CD4-positive, alpha-beta T cell treated with Interleukin-12 subunit alpha and Interleukin-12 subunit beta, for 1 hour (primary cell): ENCODE measurements at regions not wholly inside any gene's neighbourhood (a gene's known extent, or its start where the extent isn't known, plus 50 kb on each side); places are given as distances from the start of the nearest gene placed in this dataset.
"Not testable (repeated sequence)": the region's sequence is repeated elsewhere in the genome, so short reads cannot be mapped to it uniquely, and the experiment has no call there.

ENCODE experiments used
- DNase-seq: peaks from one replicate; pipeline ENCODE4 v3.0.0-alpha.2; 2020

DNA sequence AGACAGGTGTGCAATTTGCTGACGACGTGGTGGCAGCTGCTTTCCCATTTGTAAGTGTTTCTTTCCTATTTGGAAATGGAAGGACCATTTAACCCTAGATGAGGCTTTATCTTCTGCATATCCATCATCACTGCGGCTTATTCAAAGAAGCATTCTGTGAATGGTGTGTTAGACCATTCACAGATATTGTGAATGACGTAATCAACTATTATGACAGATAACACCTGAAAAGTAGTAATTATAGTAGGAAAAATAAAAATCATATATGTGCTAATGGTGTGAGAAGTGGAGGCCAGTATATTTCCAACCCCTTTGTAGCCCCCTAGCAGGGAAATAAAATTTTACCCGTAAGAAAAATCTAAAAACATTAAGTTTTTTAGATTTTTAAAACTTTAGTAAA lies 424.5 kb upstream of the CRIM1 start:
- no peak for DNase-seq

GRCh38 chr2:35929551-35929950 lies 426.0 kb upstream of the CRIM1 start:
- DNase-seq: no peak

DNA sequence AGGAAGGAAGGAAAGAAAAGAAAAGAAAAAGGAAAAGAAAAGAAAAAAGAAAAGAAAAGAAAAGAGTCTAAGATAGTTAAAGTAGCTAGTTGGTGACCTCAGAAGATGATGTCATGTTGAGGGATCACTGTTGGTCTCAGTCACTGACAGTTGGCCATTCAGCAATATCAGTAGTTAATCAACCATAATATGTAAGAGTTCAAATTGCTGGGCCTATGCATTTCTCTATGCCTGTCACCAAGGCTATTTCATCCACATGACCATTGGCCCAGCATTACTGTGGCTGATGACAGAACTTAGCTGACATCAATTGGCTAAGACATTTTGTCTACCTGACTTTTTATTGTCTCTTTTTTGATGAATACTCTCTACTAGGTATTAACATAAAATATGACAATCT lies 435.5 kb upstream of the CRIM1 start:
- DNase-seq: no peak

DNA sequence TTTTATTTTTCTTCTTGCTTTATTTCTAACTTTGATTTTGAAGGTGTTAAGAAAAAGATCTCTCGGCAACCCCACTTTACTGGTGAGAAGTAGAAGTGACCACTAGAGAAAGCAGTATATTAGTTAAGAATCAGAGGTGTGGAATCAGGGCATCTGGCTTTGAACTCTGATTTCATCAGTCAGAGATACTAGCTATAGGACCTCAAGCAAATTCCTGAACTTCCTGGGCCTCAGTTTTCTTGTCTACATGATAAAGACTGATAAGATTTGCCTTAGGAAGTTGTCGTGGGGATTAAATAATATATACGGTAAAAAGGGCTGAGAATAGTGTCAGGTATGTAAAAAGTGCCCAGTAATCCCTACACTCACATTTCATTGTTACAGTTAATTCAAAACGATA lies 440.3 kb upstream of the CRIM1 start:
- DNase-seq: no peak

- no peak for DNase-seq
These were observed 463.6 kb upstream of the CRIM1 start for GRCh38 chr2:35891936-35892335.

DNA sequence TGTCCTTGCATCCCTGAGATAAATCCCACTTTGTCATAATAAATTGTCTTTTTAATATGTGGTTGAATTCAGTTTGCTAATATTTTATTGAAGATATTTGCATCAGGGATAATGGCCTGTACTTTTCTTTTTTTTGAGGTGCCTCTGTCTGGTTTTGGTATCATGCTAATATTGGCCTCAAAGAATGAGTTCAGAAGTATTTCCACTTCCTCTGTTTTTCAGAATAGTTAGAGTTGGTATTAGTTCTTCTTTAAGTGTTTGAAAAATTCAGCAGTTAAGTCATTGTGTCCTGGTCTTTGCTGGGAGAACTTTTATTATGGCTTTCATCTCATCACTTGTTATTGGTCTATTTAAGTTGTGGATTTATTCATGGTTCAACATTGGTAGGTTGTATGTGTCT lies 464.1 kb upstream of the CRIM1 start:
- no peak for DNase-seq

DNA sequence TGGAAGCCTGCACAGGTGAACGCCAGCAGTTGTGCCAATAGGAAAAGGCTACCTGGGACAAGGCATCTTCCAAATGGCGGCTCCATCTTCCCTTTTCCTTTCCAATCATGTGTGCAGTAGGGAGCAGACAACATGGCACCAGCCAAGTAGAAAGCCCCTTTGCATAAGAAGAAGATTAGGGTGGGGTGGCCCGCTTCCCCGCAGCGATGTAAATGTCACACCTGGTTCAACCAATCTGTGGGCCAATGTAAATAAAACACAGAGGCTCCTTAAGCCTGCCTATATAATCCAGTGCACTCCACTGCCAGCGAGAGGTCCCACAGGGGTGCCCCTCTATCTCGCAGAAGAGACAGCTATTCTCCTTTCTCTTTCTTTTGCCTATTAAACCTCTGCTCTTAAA lies 468.4 kb upstream of the CRIM1 start:
- DNase-seq: no peak

DNA sequence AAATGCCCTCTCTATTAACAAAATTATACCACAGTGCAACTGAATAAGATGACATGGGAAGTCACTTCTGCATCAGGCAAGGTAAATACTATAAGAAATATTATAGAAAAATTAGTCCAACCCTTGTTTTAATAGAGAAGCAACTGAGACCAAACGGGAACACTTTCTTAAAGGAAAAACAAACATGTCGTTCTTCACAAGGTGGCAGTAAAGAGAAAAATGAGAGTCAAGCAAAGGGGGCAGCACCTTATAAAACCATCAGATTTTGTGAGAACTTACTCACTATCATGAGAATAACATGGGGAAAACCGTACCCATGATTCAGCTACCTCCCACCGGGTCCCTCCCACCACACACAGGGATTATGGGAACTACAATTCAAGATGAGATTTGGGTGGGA lies 481.7 kb upstream of the CRIM1 start:
- DNase-seq: no peak

DNA sequence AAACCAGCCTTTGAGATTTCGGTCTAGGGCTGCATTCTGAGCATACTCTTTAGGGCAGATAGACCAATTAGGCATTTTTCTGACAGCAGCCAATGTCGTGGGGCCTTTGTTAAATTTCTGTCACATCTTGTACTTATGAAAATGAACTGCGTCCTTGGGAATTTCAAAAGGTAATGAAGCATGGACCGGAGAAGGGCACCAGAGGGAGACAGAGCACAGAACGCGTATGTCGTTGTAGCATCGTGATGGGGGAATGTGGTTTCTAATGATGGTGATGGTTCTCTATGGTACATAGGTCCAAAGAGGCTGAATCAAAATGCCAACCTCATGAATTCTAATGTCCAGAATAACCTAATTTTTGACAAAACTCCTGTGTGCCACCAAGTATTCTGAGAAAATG lies 483.9 kb upstream of the CRIM1 start:
- no peak for DNase-seq

- no peak for DNase-seq
These were observed 484.9 kb upstream of the CRIM1 start for GRCh38 chr2:35870713-35871112.

- DNase-seq: no peak
These were observed 491.4 kb upstream of the CRIM1 start for GRCh38 chr2:35864141-35864540.

DNA sequence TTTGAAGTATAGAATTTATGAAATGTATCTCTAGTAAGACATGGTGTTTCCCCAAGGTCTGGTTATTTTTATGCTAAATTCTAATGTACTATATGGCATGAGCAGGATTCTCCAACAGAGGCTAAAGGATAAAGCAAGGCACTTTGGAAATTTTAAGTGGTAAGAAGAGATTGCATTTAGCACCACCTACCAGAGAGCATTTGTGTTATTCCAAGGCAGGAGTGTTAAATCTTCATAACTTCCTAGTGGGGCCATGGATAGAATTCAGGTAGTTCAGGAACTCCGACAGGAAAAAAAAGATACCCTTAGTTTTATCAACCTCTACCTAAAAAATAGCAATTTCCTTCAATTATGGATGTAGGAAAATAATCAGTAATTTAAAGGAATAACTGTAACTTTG lies 497.4 kb upstream of the CRIM1 start:
- no peak for DNase-seq

- DNase-seq: no peak
These were observed 498.1 kb upstream of the CRIM1 start for GRCh38 chr2:35857498-35857897.

DNA sequence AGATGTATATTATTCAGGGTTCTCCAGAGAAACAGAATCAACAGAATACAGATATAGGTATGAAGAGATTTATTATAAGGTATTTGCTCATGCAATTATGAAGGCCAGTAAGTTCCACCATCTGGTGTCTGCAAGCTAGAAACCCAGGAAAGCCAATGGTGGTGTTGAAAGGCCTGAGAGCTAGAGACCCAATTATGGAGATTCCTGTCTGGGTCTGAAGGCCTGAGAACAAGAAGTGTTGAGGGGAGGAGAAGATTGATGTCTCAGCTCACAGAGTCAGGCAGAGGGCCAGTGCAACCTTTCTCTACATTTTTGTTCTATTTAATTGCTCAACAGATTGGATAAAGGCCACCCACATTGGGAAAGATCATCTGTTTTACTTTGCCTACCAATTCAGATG lies 524.2 kb upstream of the CRIM1 start:
- DNase-seq: no peak

GRCh38 chr2:35830833-35831232 lies 524.7 kb upstream of the CRIM1 start:
- no peak for DNase-seq

DNA sequence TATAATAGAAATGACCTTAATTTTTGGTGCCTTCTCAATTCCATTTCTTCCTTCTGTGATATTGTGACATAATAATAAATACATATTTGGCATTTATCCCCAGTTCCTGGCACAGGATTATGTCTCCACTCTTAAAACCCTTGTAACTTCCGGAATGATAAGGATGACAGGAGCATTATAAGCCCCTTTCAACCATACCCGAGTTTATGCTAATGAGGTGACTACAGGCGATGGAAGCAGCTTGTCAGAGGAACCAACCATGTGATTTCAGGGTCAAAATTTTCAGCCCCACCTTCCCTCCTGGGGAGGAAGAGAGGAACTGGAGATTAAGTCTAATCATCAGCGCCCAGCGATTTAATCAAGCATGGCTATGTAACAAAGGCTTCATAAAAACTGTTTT lies 528.5 kb upstream of the CRIM1 start:
- no peak for DNase-seq

DNA sequence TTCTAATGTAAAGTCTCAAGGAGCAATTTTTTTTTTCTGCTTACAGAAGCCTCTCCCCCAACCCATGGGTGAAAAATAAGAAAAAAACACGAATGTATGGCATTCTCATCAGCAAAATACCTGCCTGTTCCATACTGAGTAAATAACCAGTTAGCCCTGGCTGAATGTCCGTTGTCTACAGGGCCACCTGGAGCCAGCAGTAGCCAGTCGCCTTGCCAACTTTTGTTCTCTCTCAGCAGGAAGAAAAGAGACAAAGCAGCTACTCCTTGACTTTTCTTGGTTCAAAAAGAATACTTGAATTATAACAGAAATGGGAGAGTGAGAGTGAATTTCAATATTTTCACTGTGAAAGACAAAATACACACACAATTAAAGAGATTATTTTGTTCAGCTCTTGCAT lies 532.9 kb upstream of the CRIM1 start:
- no peak for DNase-seq

GRCh38 chr2:35821675-35822074 lies 533.9 kb upstream of the CRIM1 start:
- no peak for DNase-seq

GRCh38 chr2:35820391-35820790 lies 535.2 kb upstream of the CRIM1 start:
- DNase-seq: no peak

GRCh38 chr2:35819033-35819432 lies 536.5 kb upstream of the CRIM1 start:
- DNase-seq: no peak

GRCh38 chr2:35818359-35818758 lies 537.2 kb upstream of the CRIM1 start:
- not testable (repeated sequence) for DNase-seq

GRCh38 chr2:35814597-35814996 lies 541.0 kb upstream of the CRIM1 start:
- DNase-seq: not testable (repeated sequence)

DNA sequence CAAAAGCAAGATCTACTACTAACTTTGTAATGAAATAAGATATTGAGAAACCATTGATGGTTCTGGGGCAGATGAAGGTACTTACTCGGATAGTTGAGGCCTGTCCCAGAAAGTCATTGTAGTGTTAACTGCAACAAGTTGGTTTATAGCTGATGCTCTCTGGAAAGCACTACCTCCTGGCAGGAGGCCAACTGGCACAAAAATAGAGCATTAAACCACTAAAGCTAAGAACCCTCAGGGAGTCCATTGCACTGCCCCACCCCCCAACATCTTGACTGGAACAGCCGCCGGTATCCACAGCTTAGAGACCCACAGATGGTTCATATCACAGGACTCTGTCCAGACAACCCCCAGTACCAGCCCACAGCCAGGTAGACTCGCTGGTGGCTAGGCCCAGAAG lies 552.5 kb upstream of the CRIM1 start:
- DNase-seq: no peak

- no peak for DNase-seq
These were observed 560.7 kb upstream of the CRIM1 start for GRCh38 chr2:35794796-35795450.

DNA sequence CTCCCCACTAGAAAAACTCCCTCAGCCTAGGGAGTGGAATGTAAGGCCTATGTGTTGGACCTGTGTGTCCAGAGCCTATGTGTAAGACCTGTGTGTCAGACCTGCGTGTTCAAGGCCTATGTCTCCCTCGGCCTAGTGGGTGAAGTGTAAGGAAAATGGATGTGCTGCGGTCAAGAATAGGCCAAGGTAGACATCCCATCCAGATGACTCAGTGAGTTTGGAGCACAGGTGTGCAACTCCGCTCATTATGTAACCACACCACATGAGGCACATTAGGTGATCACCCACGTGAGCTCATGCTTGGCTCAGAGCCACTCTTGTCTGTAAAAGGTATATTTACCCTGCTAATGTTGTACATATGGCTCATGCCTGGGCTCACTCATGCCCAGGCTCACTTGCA lies 565.3 kb upstream of the CRIM1 start:
- no peak for DNase-seq

- no peak for DNase-seq
These were observed 567.0 kb upstream of the CRIM1 start for GRCh38 chr2:35788543-35788942.
